ENCODE measurements at regions not wholly inside any gene's neighbourhood (a gene's known extent, or its start where the extent isn't known, plus 50 kb on each side); places are given as distances from the start of the nearest gene placed in this dataset.
"Not testable (repeated sequence)": the region's sequence is repeated elsewhere in the genome, so short reads cannot be mapped to it uniquely, and the experiment has no call there.

DNA sequence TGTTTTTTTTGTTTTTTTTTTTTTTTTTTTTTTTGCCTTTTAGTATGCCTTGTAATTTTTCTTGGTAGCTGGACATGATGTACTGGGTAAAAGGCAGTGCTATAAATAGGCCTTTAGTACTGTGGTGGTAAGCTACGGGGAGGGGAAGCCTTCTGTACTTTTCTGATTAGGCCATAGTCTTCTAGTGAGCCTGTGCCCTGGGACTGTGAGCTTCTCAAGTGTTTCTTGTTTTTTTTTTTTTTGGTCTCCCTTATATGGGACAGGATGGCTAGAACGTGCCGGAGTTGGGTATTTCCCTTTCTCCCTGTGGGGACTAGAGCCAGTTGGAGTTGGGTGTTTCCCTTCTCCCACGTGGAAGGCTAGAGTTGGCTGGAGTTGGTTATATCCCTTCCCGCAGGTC lies 59.4 kb upstream of the PRELID3B start:
- no peak for ATAC-seq
- no peaks in the 10 kb centered on the region for H3K9me3 Mint-ChIP-seq
- CTCF ChIA-PET, result interaction anchor here (0.7 kb wide), 1 partner anchor 18 kb away, joined by 3 read pairs; no protein-coding TSS in a partner anchor
- no peak overlapping the region for H3K27ac Mint-ChIP-seq
- POLR2A ChIA-PET, result no interaction called here
- H3K36me3 Mint-ChIP-seq, result no peaks in the 10 kb centered on the region
- H3K4me3 Mint-ChIP-seq, result no peak overlapping the region
- H3K4me1 Mint-ChIP-seq, result peaks cover 14% of the 10 kb centered on the region
- peaks cover 4% of the 10 kb centered on the region; the same call in 1 of the 2 replicates for H3K27me3 Mint-ChIP-seq (ENCODE audit: low read depth)
- DNase-seq (ENCODE audit: low spot score), result no peak
- TF ChIP-seq, protein P1, sequence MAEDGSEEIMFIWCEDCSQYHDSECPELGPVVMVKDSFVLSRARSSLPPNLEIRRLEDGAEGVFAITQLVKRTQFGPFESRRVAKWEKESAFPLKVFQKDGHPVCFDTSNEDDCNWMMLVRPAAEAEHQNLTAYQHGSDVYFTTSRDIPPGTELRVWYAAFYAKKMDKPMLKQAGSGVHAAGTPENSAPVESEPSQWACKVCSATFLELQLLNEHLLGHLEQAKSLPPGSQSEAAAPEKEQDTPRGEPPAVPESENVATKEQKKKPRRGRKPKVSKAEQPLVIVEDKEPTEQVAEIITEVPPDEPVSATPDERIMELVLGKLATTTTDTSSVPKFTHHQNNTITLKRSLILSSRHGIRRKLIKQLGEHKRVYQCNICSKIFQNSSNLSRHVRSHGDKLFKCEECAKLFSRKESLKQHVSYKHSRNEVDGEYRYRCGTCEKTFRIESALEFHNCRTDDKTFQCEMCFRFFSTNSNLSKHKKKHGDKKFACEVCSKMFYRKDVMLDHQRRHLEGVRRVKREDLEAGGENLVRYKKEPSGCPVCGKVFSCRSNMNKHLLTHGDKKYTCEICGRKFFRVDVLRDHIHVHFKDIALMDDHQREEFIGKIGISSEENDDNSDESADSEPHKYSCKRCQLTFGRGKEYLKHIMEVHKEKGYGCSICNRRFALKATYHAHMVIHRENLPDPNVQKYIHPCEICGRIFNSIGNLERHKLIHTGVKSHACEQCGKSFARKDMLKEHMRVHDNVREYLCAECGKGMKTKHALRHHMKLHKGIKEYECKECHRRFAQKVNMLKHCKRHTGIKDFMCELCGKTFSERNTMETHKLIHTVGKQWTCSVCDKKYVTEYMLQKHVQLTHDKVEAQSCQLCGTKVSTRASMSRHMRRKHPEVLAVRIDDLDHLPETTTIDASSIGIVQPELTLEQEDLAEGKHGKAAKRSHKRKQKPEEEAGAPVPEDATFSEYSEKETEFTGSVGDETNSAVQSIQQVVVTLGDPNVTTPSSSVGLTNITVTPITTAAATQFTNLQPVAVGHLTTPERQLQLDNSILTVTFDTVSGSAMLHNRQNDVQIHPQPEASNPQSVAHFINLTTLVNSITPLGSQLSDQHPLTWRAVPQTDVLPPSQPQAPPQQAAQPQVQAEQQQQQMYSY (CRISPR knock-in tag; IDR thresholded peaks at IDR 0.05), result no peak
- TF ChIP-seq, protein P2, sequence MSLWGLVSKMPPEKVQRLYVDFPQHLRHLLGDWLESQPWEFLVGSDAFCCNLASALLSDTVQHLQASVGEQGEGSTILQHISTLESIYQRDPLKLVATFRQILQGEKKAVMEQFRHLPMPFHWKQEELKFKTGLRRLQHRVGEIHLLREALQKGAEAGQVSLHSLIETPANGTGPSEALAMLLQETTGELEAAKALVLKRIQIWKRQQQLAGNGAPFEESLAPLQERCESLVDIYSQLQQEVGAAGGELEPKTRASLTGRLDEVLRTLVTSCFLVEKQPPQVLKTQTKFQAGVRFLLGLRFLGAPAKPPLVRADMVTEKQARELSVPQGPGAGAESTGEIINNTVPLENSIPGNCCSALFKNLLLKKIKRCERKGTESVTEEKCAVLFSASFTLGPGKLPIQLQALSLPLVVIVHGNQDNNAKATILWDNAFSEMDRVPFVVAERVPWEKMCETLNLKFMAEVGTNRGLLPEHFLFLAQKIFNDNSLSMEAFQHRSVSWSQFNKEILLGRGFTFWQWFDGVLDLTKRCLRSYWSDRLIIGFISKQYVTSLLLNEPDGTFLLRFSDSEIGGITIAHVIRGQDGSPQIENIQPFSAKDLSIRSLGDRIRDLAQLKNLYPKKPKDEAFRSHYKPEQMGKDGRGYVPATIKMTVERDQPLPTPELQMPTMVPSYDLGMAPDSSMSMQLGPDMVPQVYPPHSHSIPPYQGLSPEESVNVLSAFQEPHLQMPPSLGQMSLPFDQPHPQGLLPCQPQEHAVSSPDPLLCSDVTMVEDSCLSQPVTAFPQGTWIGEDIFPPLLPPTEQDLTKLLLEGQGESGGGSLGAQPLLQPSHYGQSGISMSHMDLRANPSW (CRISPR knock-in tag; conservative IDR thresholded peaks at IDR 0.05; ENCODE audit: low read depth), result no peak
- TF ChIP-seq NR2C2 (CRISPR knock-in tag; IDR thresholded peaks at IDR 0.05) (no peak), FOXJ3 (CRISPR knock-in tag; IDR thresholded peaks at IDR 0.05; ENCODE audit: borderline replicate concordance) (no peak), NFYB (CRISPR knock-in tag; conservative IDR thresholded peaks at IDR 0.05; ENCODE audit: low read depth) (no peak), JUN (CRISPR knock-in tag; IDR thresholded peaks at IDR 0.05) (no peak), JAZF1 (CRISPR knock-in tag; IDR thresholded peaks at IDR 0.05) (no peak), HMGA2 (CRISPR knock-in tag; IDR thresholded peaks at IDR 0.05) (no peak), GABPB1 (CRISPR knock-in tag; IDR thresholded peaks at IDR 0.05) (no peak), ZNF121 (CRISPR knock-in tag; IDR thresholded peaks at IDR 0.05) (no peak), KAT7 (CRISPR knock-in tag; IDR thresholded peaks at IDR 0.05; ENCODE audit: borderline replicate concordance) (no peak), OVOL2 (CRISPR knock-in tag; IDR thresholded peaks at IDR 0.05; ENCODE audit: borderline replicate concordance) (no peak), TCF7 (CRISPR knock-in tag; IDR thresholded peaks at IDR 0.05; ENCODE audit: low read depth) (no peak)
- TF ChIP-seq, protein P3, sequence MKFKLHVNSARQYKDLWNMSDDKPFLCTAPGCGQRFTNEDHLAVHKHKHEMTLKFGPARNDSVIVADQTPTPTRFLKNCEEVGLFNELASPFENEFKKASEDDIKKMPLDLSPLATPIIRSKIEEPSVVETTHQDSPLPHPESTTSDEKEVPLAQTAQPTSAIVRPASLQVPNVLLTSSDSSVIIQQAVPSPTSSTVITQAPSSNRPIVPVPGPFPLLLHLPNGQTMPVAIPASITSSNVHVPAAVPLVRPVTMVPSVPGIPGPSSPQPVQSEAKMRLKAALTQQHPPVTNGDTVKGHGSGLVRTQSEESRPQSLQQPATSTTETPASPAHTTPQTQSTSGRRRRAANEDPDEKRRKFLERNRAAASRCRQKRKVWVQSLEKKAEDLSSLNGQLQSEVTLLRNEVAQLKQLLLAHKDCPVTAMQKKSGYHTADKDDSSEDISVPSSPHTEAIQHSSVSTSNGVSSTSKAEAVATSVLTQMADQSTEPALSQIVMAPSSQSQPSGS (CRISPR knock-in tag; IDR thresholded peaks at IDR 0.05; ENCODE audit: borderline replicate concordance, low read depth), result no peak
- TF ChIP-seq, protein P4, sequence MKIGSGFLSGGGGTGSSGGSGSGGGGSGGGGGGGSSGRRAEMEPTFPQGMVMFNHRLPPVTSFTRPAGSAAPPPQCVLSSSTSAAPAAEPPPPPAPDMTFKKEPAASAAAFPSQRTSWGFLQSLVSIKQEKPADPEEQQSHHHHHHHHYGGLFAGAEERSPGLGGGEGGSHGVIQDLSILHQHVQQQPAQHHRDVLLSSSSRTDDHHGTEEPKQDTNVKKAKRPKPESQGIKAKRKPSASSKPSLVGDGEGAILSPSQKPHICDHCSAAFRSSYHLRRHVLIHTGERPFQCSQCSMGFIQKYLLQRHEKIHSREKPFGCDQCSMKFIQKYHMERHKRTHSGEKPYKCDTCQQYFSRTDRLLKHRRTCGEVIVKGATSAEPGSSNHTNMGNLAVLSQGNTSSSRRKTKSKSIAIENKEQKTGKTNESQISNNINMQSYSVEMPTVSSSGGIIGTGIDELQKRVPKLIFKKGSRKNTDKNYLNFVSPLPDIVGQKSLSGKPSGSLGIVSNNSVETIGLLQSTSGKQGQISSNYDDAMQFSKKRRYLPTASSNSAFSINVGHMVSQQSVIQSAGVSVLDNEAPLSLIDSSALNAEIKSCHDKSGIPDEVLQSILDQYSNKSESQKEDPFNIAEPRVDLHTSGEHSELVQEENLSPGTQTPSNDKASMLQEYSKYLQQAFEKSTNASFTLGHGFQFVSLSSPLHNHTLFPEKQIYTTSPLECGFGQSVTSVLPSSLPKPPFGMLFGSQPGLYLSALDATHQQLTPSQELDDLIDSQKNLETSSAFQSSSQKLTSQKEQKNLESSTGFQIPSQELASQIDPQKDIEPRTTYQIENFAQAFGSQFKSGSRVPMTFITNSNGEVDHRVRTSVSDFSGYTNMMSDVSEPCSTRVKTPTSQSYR (CRISPR knock-in tag; IDR thresholded peaks at IDR 0.05), result no peak
- TF ChIP-seq, protein P5, sequence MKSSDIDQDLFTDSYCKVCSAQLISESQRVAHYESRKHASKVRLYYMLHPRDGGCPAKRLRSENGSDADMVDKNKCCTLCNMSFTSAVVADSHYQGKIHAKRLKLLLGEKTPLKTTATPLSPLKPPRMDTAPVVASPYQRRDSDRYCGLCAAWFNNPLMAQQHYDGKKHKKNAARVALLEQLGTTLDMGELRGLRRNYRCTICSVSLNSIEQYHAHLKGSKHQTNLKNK (CRISPR knock-in tag; IDR thresholded peaks at IDR 0.05), result no peak
- TF ChIP-seq, protein P6, sequence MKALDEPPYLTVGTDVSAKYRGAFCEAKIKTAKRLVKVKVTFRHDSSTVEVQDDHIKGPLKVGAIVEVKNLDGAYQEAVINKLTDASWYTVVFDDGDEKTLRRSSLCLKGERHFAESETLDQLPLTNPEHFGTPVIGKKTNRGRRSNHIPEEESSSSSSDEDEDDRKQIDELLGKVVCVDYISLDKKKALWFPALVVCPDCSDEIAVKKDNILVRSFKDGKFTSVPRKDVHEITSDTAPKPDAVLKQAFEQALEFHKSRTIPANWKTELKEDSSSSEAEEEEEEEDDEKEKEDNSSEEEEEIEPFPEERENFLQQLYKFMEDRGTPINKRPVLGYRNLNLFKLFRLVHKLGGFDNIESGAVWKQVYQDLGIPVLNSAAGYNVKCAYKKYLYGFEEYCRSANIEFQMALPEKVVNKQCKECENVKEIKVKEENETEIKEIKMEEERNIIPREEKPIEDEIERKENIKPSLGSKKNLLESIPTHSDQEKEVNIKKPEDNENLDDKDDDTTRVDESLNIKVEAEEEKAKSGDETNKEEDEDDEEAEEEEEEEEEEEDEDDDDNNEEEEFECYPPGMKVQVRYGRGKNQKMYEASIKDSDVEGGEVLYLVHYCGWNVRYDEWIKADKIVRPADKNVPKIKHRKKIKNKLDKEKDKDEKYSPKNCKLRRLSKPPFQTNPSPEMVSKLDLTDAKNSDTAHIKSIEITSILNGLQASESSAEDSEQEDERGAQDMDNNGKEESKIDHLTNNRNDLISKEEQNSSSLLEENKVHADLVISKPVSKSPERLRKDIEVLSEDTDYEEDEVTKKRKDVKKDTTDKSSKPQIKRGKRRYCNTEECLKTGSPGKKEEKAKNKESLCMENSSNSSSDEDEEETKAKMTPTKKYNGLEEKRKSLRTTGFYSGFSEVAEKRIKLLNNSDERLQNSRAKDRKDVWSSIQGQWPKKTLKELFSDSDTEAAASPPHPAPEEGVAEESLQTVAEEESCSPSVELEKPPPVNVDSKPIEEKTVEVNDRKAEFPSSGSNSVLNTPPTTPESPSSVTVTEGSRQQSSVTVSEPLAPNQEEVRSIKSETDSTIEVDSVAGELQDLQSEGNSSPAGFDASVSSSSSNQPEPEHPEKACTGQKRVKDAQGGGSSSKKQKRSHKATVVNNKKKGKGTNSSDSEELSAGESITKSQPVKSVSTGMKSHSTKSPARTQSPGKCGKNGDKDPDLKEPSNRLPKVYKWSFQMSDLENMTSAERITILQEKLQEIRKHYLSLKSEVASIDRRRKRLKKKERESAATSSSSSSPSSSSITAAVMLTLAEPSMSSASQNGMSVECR (CRISPR knock-in tag; IDR thresholded peaks at IDR 0.05; ENCODE audit: borderline replicate concordance), result no peak
- TF ChIP-seq, protein P7, sequence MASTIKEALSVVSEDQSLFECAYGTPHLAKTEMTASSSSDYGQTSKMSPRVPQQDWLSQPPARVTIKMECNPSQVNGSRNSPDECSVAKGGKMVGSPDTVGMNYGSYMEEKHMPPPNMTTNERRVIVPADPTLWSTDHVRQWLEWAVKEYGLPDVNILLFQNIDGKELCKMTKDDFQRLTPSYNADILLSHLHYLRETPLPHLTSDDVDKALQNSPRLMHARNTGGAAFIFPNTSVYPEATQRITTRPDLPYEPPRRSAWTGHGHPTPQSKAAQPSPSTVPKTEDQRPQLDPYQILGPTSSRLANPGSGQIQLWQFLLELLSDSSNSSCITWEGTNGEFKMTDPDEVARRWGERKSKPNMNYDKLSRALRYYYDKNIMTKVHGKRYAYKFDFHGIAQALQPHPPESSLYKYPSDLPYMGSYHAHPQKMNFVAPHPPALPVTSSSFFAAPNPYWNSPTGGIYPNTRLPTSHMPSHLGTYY (CRISPR knock-in tag; IDR thresholded peaks at IDR 0.05), result no peak

DNA sequence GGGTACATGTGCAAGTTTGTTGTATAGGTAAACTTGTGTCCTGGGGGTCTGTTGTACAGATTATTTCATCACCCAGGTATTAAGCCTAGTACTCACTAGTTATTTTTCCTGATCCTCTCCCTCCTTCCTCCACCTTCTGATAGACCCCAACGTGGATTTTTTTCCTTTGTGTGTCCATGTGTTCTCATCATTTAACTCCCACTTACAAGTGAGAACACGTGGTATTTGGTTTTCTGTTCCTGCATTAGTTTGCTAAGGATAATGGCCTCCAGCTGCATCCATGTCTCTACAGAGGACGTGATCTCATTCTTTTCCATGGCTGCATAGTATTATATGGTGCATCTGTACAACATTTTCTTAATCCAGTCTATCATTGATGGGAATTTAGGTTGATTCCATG lies 57.3 kb upstream of the PRELID3B start:
- H3K27me3 Mint-ChIP-seq (ENCODE audit: low read depth); POLR2A ChIA-PET; H3K4me1 Mint-ChIP-seq; H3K36me3 Mint-ChIP-seq; H3K27ac Mint-ChIP-seq; DNase-seq (ENCODE audit: low spot score); ATAC-seq; H3K4me3 Mint-ChIP-seq; H3K9me3 Mint-ChIP-seq: not testable (repeated sequence)
- CTCF ChIA-PET, result interaction anchor here (1.5 kb wide), 1 partner anchor 12 kb away, joined by 10 read pairs; no protein-coding TSS in a partner anchor
